GM12874 (cell line): ENCODE measurements at regions not wholly inside any gene's neighbourhood (a gene's known extent, or its start where the extent isn't known, plus 50 kb on each side); places are given as distances from the start of the nearest gene placed in this dataset.

ENCODE experiments used
- TF ChIP-seq, protein P1 (sequence below): IDR thresholded peaks from 2 replicates; pipeline ENCODE4 v1.5.1; 2011; ENCODE audit warnings: low read depth, mild to moderate bottlenecking, control low read depth, low read length, moderate library complexity; ENCODE audit not compliant: insufficient read depth

DNA sequence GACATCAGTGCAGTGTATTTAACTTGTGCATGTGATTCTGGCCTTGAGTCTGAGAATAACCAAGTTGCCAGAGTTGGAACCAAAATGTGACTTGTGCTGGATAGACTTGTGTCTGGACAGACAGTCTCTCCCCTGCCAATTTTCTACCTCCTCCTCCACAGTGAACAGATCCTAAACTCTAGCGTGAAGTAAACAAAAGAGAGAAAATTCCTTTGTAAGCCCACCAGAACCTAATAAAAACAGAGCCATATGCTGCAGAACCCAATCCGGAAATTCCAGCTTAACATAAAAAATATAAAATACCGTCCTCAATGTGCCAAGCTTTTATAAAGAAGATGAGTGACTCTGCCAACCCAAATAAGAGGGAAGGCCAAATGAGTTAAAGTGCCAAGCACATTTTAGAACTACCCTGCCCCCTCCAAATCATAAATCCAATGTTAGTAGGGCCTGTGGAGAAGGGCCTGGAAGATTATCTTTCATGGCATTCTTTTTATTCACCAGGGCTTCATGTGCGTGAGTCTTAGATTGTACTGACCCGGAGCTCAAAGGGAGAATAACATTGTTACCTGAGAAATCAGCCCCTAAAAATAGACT is 344.6 kb upstream of the PROK2 start:
- TF ChIP-seq, protein P1, sequence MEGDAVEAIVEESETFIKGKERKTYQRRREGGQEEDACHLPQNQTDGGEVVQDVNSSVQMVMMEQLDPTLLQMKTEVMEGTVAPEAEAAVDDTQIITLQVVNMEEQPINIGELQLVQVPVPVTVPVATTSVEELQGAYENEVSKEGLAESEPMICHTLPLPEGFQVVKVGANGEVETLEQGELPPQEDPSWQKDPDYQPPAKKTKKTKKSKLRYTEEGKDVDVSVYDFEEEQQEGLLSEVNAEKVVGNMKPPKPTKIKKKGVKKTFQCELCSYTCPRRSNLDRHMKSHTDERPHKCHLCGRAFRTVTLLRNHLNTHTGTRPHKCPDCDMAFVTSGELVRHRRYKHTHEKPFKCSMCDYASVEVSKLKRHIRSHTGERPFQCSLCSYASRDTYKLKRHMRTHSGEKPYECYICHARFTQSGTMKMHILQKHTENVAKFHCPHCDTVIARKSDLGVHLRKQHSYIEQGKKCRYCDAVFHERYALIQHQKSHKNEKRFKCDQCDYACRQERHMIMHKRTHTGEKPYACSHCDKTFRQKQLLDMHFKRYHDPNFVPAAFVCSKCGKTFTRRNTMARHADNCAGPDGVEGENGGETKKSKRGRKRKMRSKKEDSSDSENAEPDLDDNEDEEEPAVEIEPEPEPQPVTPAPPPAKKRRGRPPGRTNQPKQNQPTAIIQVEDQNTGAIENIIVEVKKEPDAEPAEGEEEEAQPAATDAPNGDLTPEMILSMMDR: no peak

DNA sequence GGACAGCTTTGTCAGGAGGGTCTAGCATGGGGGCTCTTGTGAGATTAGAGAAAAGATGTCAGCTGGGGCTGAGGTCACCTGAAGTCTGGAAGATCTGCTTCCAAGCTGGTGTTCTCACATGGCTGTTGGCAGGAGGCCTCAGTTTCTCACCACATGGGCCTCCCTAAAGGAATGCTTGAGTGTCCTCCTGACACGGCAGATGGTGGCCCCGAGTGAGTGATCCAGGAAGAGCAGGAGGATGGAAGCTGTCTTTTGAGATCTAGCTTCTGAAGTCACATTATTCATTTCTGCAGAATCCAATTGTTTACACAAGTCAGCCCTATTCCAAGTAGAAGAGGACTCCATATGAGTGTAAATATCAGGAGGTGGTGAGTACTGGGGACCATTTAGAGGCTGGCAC is 344.0 kb upstream of the PROK2 start:
- TF ChIP-seq, protein P1: no peak

DNA sequence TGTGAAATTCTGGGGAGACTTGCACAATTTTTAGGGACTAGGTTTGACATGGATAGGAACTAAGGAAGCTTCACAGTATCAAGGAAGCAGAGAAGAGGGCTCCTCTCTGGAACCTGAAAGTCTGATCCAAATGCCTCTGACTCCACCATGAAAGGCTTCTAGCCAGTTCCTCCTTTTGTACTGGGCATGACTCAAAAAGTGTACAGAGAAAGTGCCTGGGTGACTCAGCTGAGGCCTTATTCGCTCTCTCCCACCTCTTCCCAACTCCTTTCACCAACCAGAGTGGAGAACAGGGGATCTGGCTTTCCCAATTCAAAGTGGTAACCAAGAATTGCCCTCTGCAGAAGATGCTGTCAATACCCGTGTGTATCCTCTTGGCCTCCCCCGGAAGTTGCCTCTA is 342.9 kb upstream of the PROK2 start:
- TF ChIP-seq, protein P1: no peak

DNA sequence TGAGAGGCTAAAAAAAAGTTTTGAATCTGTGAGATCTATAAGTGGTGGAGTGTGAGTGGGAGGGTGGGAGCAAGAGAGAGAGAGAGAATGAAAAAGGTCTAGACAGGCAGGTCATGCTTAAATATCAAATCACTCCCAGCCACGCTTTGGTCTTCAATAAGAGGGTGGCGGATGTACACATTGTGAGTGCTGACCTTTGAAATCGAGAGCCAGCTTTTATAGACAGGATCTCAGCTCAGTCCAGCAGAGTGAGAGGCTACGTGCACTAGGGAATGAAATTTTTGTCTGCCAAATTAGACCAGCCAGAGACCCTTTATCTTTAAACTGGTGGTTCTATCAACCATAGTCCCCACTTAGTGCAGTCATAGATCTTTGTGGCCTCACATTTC is 342.3 kb upstream of the PROK2 start:
- TF ChIP-seq, protein P1: no peak

DNA sequence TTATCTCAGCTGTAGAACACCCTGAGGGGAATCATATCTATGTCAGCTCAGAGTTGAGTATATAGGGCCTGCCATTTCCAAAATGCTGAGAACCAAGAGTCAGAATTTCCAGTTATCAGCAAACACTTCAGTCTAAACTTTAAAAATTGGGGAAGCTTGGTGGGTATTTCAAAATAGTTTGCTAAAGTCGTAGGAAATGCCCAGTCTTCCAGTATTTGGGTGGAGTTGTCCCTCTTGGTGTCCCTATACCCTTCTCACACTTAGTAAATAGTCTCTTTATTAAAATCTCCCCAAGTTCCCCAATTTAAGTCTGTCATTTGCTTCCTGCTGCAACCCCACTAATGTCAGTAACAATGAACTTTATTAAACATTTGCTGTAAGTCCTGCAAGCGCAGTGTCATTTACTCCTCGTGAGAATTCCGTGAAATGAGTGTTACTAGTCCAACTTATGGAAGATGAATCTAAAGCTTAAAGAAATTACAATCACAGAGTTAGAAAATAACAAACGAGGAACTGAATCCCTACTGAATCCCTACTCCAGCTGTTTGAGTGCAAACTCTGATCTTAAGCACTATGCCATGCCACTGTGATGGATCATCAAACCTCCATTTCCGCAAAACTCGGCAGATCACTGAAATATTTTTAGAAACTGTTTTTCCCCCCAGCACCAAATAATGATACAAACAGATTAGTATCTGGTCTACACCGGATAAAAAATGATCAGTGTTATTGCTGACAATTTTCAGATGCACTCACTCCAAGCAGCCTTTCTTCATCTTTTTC is 341.7 kb upstream of the PROK2 start:
- TF ChIP-seq, protein P1: no peak

DNA sequence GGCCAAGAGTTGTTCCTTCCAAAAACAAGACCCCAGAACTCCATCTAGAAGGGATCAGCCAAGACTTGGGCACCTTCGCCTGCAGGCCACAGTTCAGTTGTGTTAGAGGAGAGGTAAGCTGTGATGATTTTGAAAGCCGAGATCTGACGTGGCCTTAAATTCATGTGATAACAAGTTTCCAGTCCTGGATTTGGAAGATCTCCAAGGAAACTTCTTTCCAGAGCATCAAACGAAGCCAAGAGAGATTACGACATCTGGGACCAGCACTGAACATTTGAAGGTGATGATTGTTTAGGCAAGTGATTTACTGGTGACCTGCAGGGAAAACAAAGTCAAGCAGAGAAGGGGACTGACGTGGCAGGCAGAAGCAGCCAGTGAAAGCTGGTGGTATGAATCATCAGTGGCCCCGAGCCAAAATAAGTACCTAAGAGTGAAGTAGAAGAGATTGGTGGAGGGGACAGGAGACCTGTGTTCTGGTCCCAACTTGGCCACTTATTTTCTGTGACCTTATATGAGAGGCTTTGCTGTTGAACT is 339.0 kb upstream of the PROK2 start:
- TF ChIP-seq, protein P1: no peak

DNA sequence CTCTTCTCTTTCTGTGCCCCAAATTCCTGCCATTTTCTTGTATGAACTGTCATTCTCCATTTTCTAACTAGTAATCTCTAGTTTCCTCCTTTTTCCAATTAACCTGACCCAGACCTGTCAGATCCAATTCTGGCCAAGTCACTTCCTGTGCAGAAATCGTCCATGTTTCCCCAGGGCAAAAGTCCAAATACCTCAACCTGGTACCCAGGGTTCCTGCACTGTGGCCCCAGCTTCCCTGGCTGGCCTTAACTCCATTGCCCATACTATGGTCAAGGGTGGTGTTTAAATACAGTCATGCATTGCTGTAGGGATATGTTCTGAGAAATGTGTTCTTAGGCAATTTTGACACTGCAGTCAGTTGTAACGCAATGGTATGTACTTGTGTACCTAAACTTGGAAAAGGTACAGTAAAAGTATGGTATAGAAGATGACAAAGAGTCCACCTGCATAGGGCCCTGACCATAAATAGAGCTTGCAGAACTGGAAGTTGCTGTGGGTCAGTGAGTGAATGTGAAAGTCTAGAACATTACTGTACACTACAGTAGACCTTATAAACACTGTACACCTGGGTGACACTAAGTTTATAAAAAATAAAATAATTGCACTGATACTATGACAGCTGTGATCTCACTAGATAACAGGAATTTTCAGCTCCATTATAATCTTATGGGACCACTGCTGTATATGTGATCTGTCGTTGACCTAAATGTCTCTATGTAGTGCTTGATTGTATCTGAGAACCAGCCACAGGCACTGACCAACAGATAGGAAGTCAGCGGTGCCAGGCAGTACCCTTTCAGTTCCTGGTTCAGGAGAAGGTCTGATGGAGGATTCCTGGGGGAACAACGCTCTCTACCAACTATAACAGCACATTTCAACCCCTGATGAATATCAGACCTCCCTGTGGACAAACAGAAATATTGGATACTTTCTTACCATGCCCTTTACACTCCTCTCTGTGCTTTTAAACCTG is 336.1 kb upstream of the PROK2 start:
- TF ChIP-seq, protein P1: no peak
